ENCODE measurements at regions not wholly inside any gene's neighbourhood (a gene's known extent, or its start where the extent isn't known, plus 50 kb on each side); places are given as distances from the start of the nearest gene placed in this dataset.
A peak's percentile ranks its signal among the peaks of the same experiment; 100 is the strongest.

- DNase-seq = no peak
These were observed 415.2 kb upstream of the OR4E1 start for GRCh38 chr14:22088614-22089342.

- DNase-seq = no peak
These were observed 412.5 kb upstream of the OR4E1 start for GRCh38 chr14:22086131-22086530.

- no peak for DNase-seq
These were observed 411.0 kb upstream of the OR4E1 start for GRCh38 chr14:22084393-22085281.

GRCh38 chr14:22081337-22081736 lies 407.7 kb upstream of the OR4E1 start:
- no peak for DNase-seq

- no peak for DNase-seq
These were observed 406.1 kb upstream of the OR4E1 start for GRCh38 chr14:22079766-22080165.

GRCh38 chr14:22073801-22074200 lies 400.2 kb upstream of the OR4E1 start:
- DNase-seq = no peak

- no peak for DNase-seq
These were observed 397.4 kb upstream of the OR4E1 start for GRCh38 chr14:22071006-22071405.

- peak; percentile 57 for DNase-seq
These were observed 396.7 kb upstream of the OR4E1 start for GRCh38 chr14:22070119-22070982.

GRCh38 chr14:22065347-22065746 lies 391.7 kb upstream of the OR4E1 start:
- no peak for DNase-seq

- DNase-seq = no peak
These were observed 385.6 kb upstream of the OR4E1 start for GRCh38 chr14:22059201-22059600.

- DNase-seq = no peak
These were observed 379.2 kb upstream of the OR4E1 start for GRCh38 chr14:22052795-22053194.

GRCh38 chr14:22047115-22047514 lies 373.5 kb upstream of the OR4E1 start:
- DNase-seq = no peak

- DNase-seq = no peak
These were observed 372.4 kb upstream of the OR4E1 start for GRCh38 chr14:22046063-22046462.

GRCh38 chr14:22044193-22044592 lies 370.6 kb upstream of the OR4E1 start:
- DNase-seq = no peak

- DNase-seq = no peak
These were observed 367.1 kb upstream of the OR4E1 start for GRCh38 chr14:22040781-22041125.

- no peak for DNase-seq
These were observed 366.5 kb upstream of the OR4E1 start for GRCh38 chr14:22039938-22040780.

GRCh38 chr14:22036541-22037239 lies 363.1 kb upstream of the OR4E1 start:
- DNase-seq = no peak

- DNase-seq = no peak
These were observed 352.9 kb upstream of the OR4E1 start for GRCh38 chr14:22026527-22026926.

- DNase-seq = no peak
These were observed 352.3 kb upstream of the OR4E1 start for GRCh38 chr14:22025879-22026278.

- DNase-seq = no peak
These were observed 350.5 kb upstream of the OR4E1 start for GRCh38 chr14:22024137-22024536.

GRCh38 chr14:22018890-22019289 lies 345.3 kb upstream of the OR4E1 start:
- DNase-seq = no peak

GRCh38 chr14:22012452-22012851 lies 338.8 kb upstream of the OR4E1 start:
- no peak for DNase-seq

Data from activated CD8-positive, alpha-beta memory T cell treated with anti-CD3 and anti-CD28 coated beads, Interleukin-2, amount 50 U/mL, for 48 hours (primary cell).